GM12864 (cell line): ENCODE measurements at regions not wholly inside any gene's neighbourhood (a gene's known extent, or its start where the extent isn't known, plus 50 kb on each side); places are given as distances from the start of the nearest gene placed in this dataset.

Experiments used
- DNase-seq: peaks from one replicate; pipeline ENCODE4 v3.0.0-alpha.2; 2011; ENCODE audit warnings: low read depth
- H3K4me3 ChIP-seq: 2 replicates; pipeline ENCODE4 v1.5.1; 2011; ENCODE audit warnings: mild to moderate bottlenecking, low read depth, low read length, control low read depth
- CTCF ChIP-seq: IDR thresholded peaks from 2 replicates; pipeline ENCODE4 v1.5.1; 2011; ENCODE audit warnings: low read depth, mild to moderate bottlenecking, moderate library complexity, low read length, control low read depth, inconsistent platforms; ENCODE audit errors: missing control alignments

GRCh38 chr18:30378097-30378496, 664.4 kb downstream of the DSC3 start:
- no peak for DNase-seq
- H3K4me3 ChIP-seq, result no peak overlapping the region

GRCh38 chr18:30376515-30376914, 666.0 kb downstream of the DSC3 start:
- H3K4me3 ChIP-seq, result no peak overlapping the region
- no peak for TF ChIP-seq CTCF
- DNase-seq, result no peak

More at GRCh38 chr18:30378097-30378496, 664.4 kb downstream of the DSC3 start:
- TF ChIP-seq CTCF, result no peak

GRCh38 chr18:30361864-30362540, 680.5 kb downstream of the DSC3 start:
- no peak for TF ChIP-seq CTCF
- no peak overlapping the region for H3K4me3 ChIP-seq
- DNase-seq, result no peak

- DNase-seq, result no peak
- TF ChIP-seq CTCF, result no peak
- H3K4me3 ChIP-seq, result no peak overlapping the region
Measured at GRCh38 chr18:30359521-30359920, 683.0 kb downstream of the DSC3 start.

GRCh38 chr18:30358555-30358954, 684.0 kb downstream of the DSC3 start:
- no peak for DNase-seq
- no peak for TF ChIP-seq CTCF
- H3K4me3 ChIP-seq, result no peak overlapping the region

GRCh38 chr18:30352551-30353168, 689.9 kb downstream of the DSC3 start:
- DNase-seq, result no peak
- no peak for TF ChIP-seq CTCF
- H3K4me3 ChIP-seq, result no peak overlapping the region

- no peak for TF ChIP-seq CTCF
- DNase-seq, result no peak
- no peak overlapping the region for H3K4me3 ChIP-seq
Measured at GRCh38 chr18:30350263-30350662, 692.3 kb downstream of the DSC3 start.
